Neural progenitor cell (in vitro differentiated cells): ENCODE measurements at regions not wholly inside any gene's neighbourhood (a gene's known extent, or its start where the extent isn't known, plus 50 kb on each side); places are given as distances from the start of the nearest gene placed in this dataset.

Experiments used
- DNase-seq: peaks from one replicate; pipeline ENCODE4 v3.0.0-alpha.2; 2016; ENCODE audit warnings: low spot score
- H2AFZ ChIP-seq: fragments of 200-600 bp; sonication (generic); replicated peaks from 2 replicates; pipeline ENCODE4 v1.6.1; 2016; ENCODE audit warnings: antibody characterized with exemption
- H3F3A ChIP-seq: fragments of 200-600 bp; sonication (generic); 2 replicates; pipeline ENCODE4 v1.6.1; 2016; ENCODE audit warnings: antibody characterized with exemption, low read depth
- H3K27ac ChIP-seq: fragments of 200-600 bp; sonication (generic); 2 replicates; pipeline ENCODE4 v1.5.1; 2016; ENCODE audit warnings: mild to moderate bottlenecking
- H3K27me3 ChIP-seq: fragments of 200-600 bp; sonication (generic); 2 replicates; pipeline ENCODE4 v1.6.1; 2016; ENCODE audit warnings: mild to moderate bottlenecking, moderate library complexity
- H3K36me3 ChIP-seq: fragments of 200-600 bp; sonication (generic); 2 replicates; pipeline ENCODE4 v1.5.1; 2016
- H3K4me1 ChIP-seq: fragments of 200-600 bp; sonication (generic); 2 replicates; pipeline ENCODE4 v1.6.1; 2016; ENCODE audit warnings: mixed run types
- H3K4me2 ChIP-seq: fragments of 200-600 bp; sonication (generic); 2 replicates; pipeline ENCODE4 v1.6.1; 2016
- H3K4me3 ChIP-seq: fragments of 200-600 bp; sonication (generic); 2 replicates; pipeline ENCODE4 v1.5.1; 2016
- H3K79me2 ChIP-seq: fragments of 200-600 bp; sonication (generic); 2 replicates; pipeline ENCODE4 v1.6.1; 2016; ENCODE audit warnings: low read depth
- H3K9ac ChIP-seq: fragments of 200-600 bp; sonication (generic); 2 replicates; pipeline ENCODE4 v1.6.1; 2016
- H3K9me3 ChIP-seq: fragments of 200-600 bp; sonication (generic); 2 replicates; pipeline ENCODE4 v1.5.1; 2016; ENCODE audit warnings: low read depth
- H4K20me1 ChIP-seq: fragments of 200-600 bp; sonication (generic); 2 replicates; pipeline ENCODE4 v1.6.1; 2016; ENCODE audit warnings: low read depth
- H3K27ac Mint-ChIP-seq: 3 replicates; pipeline ENCODE4 v1.8.0; 2021; ENCODE audit warnings: mixed read lengths
- H3K27me3 Mint-ChIP-seq: 2 replicates; pipeline ENCODE4 v1.8.0; 2022; ENCODE audit warnings: low read depth, mild to moderate bottlenecking, inconsistent platforms, moderate library complexity, mixed read lengths; ENCODE audit not compliant: insufficient read depth
- H3K36me3 Mint-ChIP-seq: 3 replicates; pipeline ENCODE4 v1.8.0; 2021; ENCODE audit warnings: mixed read lengths
- H3K4me1 Mint-ChIP-seq: 3 replicates; pipeline ENCODE4 v1.8.0; 2021; ENCODE audit warnings: mixed read lengths
- H3K4me3 Mint-ChIP-seq: 3 replicates; pipeline ENCODE4 v1.8.0; 2021; ENCODE audit warnings: mild to moderate bottlenecking, moderate library complexity, mixed read lengths
- H3K9me3 Mint-ChIP-seq: 3 replicates; pipeline ENCODE4 v1.8.0; 2020; ENCODE audit warnings: mixed read lengths
- EZH2 ChIP-seq: fragments of 200-600 bp; sonication (generic); IDR thresholded peaks from 2 replicates; pipeline ENCODE4 v1.6.1; 2017; ENCODE audit warnings: antibody characterized with exemption, mild to moderate bottlenecking, moderate library complexity
- EZH2phosphoT487 ChIP-seq: fragments of 200-600 bp; sonication (generic); IDR thresholded peaks from 2 replicates; pipeline ENCODE4 v1.6.1; 2017; ENCODE audit warnings: antibody characterized with exemption
- TF ChIP-seq, protein P1 (sequence below): fragments of 200-600 bp; sonication (generic); IDR thresholded peaks from 2 replicates; pipeline ENCODE4 v1.5.1; 2017; ENCODE audit warnings: antibody characterized with exemption, mild to moderate bottlenecking

DNA sequence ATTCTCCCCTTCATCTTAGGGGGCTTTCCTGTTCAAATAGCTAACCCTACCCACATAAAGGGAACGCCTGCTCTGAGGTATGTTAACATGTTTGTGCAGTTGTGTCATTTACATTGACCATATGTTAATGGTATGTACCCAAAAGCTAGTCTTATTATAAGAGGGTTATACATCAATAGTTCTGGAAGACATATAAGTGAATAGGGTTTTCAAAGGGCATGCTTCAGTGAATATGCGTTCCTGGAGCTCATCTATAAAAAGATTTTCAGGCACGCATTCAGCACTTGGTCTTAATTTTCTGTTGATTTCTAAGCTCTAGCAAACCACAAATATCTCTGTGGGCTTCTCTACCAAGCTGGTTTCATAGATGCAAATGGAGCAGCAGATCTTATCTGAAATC, 766.1 kb downstream of the IRX1 start:
- Histone ChIP-seq H4K20me1 (no peaks in the 10 kb centered on the region), H3K27ac (no peak overlapping the region), H3F3A (no peaks in the 10 kb centered on the region), H3K4me2 (no peak overlapping the region), H3K9ac (no peak overlapping the region), H3K79me2 (no peaks in the 10 kb centered on the region), H3K4me3 (no peak overlapping the region), H2AFZ (no peak overlapping the region), H3K36me3 (no peaks in the 10 kb centered on the region), H3K9me3 (no peaks in the 10 kb centered on the region), H3K27me3 (no peaks in the 10 kb centered on the region), H3K4me1 (no peaks in the 10 kb centered on the region)
- peaks cover 4% of the 10 kb centered on the region for H3K27me3 Mint-ChIP-seq
- H3K36me3 Mint-ChIP-seq: no peaks in the 10 kb centered on the region
- no peaks in the 10 kb centered on the region for H3K9me3 Mint-ChIP-seq
- DNase-seq: no peak
- TF ChIP-seq EZH2: no peak
- TF ChIP-seq, protein P1, sequence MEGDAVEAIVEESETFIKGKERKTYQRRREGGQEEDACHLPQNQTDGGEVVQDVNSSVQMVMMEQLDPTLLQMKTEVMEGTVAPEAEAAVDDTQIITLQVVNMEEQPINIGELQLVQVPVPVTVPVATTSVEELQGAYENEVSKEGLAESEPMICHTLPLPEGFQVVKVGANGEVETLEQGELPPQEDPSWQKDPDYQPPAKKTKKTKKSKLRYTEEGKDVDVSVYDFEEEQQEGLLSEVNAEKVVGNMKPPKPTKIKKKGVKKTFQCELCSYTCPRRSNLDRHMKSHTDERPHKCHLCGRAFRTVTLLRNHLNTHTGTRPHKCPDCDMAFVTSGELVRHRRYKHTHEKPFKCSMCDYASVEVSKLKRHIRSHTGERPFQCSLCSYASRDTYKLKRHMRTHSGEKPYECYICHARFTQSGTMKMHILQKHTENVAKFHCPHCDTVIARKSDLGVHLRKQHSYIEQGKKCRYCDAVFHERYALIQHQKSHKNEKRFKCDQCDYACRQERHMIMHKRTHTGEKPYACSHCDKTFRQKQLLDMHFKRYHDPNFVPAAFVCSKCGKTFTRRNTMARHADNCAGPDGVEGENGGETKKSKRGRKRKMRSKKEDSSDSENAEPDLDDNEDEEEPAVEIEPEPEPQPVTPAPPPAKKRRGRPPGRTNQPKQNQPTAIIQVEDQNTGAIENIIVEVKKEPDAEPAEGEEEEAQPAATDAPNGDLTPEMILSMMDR: no peak
- no peak for TF ChIP-seq EZH2phosphoT487
- no peak overlapping the region for H3K27ac Mint-ChIP-seq
- no peak overlapping the region for H3K4me3 Mint-ChIP-seq
- peaks cover 14% of the 10 kb centered on the region for H3K4me1 Mint-ChIP-seq

DNA sequence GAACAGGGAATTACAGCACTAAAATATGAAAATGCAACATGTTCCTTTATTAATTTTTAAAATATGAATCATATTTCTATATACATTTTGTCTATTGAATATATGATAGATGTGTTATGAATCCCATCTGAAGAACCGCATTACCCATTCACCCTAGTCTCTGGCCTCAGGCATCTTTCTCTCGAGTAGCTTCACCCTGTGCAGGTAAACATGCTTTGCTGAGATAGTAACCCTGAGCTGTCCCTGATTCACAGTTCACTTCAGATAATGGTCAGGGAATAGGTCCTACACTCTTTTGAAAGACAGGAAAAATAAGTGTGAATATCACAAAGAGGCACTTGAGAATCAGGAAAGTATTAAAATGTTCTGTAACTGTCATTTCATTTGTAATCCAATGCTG, 766.8 kb downstream of the IRX1 start:
- Mint-ChIP-seq H3K4me3 (no peak overlapping the region), H3K27me3 (peaks cover 4% of the 10 kb centered on the region), H3K4me1 (peaks cover 14% of the 10 kb centered on the region), H3K9me3 (no peaks in the 10 kb centered on the region), H3K27ac (no peak overlapping the region), H3K36me3 (no peaks in the 10 kb centered on the region)
- Histone ChIP-seq H2AFZ (no peak overlapping the region), H3K4me2 (no peak overlapping the region), H3K4me3 (no peak overlapping the region), H3F3A (no peaks in the 10 kb centered on the region), H3K27me3 (no peaks in the 10 kb centered on the region), H3K36me3 (no peaks in the 10 kb centered on the region), H4K20me1 (no peaks in the 10 kb centered on the region), H3K9me3 (no peaks in the 10 kb centered on the region), H3K79me2 (no peaks in the 10 kb centered on the region), H3K27ac (no peak overlapping the region), H3K4me1 (no peaks in the 10 kb centered on the region), H3K9ac (no peak overlapping the region)
- DNase-seq: no peak
- no peak for TF ChIP-seq EZH2phosphoT487
- TF ChIP-seq EZH2: no peak
- TF ChIP-seq, protein P1: no peak

DNA sequence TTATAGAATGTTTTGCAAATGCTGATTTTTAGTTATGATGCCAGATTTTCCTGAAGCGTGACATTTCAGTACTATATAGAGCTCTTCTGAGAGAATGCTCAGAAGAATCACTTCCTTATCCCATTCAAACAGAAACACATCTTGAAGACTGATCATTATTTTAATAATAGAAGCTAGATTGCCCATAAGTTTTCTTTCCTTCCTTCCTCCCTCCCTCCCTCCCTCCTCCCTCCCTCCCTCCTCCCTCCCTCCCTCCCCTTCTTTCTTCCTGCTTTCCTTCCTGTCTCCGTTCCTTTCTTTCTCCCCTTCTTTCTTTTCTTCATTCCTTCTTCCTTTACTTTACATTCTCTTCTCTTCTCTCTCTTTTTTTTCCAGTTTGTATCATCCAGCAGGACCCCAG, 767.4 kb downstream of the IRX1 start:
- no peaks in the 10 kb centered on the region for H3K79me2 ChIP-seq
- no peak overlapping the region for H3K4me2 ChIP-seq
- H3K27me3 Mint-ChIP-seq: peaks cover 4% of the 10 kb centered on the region
- no peaks in the 10 kb centered on the region for H3K9me3 Mint-ChIP-seq
- no peaks in the 10 kb centered on the region for H3F3A ChIP-seq
- no peak overlapping the region for H3K27ac Mint-ChIP-seq
- DNase-seq: no peak
- H2AFZ ChIP-seq: no peak overlapping the region
- no peak overlapping the region for H3K4me3 Mint-ChIP-seq
- no peaks in the 10 kb centered on the region for H3K4me1 ChIP-seq
- TF ChIP-seq, protein P1: no peak
- no peak for TF ChIP-seq EZH2
- no peak for TF ChIP-seq EZH2phosphoT487
- no peak overlapping the region for H3K27ac ChIP-seq
- H3K9ac ChIP-seq: no peak overlapping the region
- H3K36me3 ChIP-seq: no peaks in the 10 kb centered on the region
- H3K27me3 ChIP-seq: no peaks in the 10 kb centered on the region
- no peaks in the 10 kb centered on the region for H4K20me1 ChIP-seq
- H3K4me3 ChIP-seq: no peak overlapping the region
- no peaks in the 10 kb centered on the region for H3K36me3 Mint-ChIP-seq
- peaks cover 14% of the 10 kb centered on the region for H3K4me1 Mint-ChIP-seq
- H3K9me3 ChIP-seq: no peaks in the 10 kb centered on the region

DNA sequence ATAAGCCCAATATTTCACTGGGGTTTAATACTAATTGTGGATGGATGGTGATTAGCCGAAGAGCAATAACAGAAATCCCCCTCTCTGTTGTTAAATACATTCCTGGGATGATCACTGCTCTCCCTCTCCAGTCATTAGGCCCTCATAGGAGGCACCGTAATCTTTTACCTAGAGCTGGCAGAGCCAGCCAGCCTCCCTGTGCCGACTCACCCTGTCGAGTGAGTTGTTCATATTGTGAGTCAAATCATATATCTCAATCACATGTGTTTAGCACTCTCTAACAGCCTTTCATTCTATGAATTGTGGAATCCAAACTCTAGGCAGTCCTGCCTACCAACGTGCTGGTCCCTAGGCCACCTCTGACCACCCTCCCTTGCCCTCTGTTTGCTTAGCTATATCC, 771.0 kb downstream of the IRX1 start:
- no peak overlapping the region for H2AFZ ChIP-seq
- H3K27me3 ChIP-seq: no peaks in the 10 kb centered on the region

More for the DNA sequence above, 771.0 kb downstream of the IRX1 start:
- Mint-ChIP-seq H3K27ac (no peak overlapping the region), H3K27me3 (no peaks in the 10 kb centered on the region), H3K36me3 (no peaks in the 10 kb centered on the region), H3K4me1 (peaks cover 11% of the 10 kb centered on the region), H3K9me3 (no peaks in the 10 kb centered on the region), H3K4me3 (no peak overlapping the region)
- H3F3A ChIP-seq: no peaks in the 10 kb centered on the region
- no peaks in the 10 kb centered on the region for H3K36me3 ChIP-seq
- peaks cover 5% of the 10 kb centered on the region for H3K4me1 ChIP-seq
- no peak for DNase-seq
- H3K27ac ChIP-seq: no peak overlapping the region
- H3K4me2 ChIP-seq: no peak overlapping the region
- no peaks in the 10 kb centered on the region for H3K79me2 ChIP-seq
- no peaks in the 10 kb centered on the region for H4K20me1 ChIP-seq
- H3K4me3 ChIP-seq: no peak overlapping the region
- no peak for TF ChIP-seq EZH2
- TF ChIP-seq, protein P1: no peak
- no peak overlapping the region for H3K9ac ChIP-seq
- no peaks in the 10 kb centered on the region for H3K9me3 ChIP-seq
